HG03159 (cell line): ENCODE measurements at regions not wholly inside any gene's neighbourhood (a gene's known extent, or its start where the extent isn't known, plus 50 kb on each side); places are given as distances from the start of the nearest gene placed in this dataset.

Experiments used
- ATAC-seq: cut with Tn5 transposase; IDR thresholded peaks from one replicate; pipeline ENCODE4 v1.9.1; 2021; ENCODE audit warnings: mild to moderate bottlenecking, moderate library complexity; ENCODE audit not compliant: unreplicated experiment

GRCh38 chr1:170271430-170272161, 125.8 kb downstream of the NTMT2 start:
- no peak for ATAC-seq

- no peak for ATAC-seq
These were observed 127.8 kb downstream of the NTMT2 start for GRCh38 chr1:170273291-170274130.

- no peak for ATAC-seq
These were observed 128.4 kb downstream of the NTMT2 start for GRCh38 chr1:170274131-170274501.

GRCh38 chr1:170277985-170278384, 132.2 kb downstream of the NTMT2 start:
- no peak for ATAC-seq

GRCh38 chr1:170284016-170284415, 138.3 kb downstream of the NTMT2 start:
- ATAC-seq = no peak

GRCh38 chr1:170284512-170284911, 138.8 kb downstream of the NTMT2 start:
- ATAC-seq = no peak

GRCh38 chr1:170284951-170285350, 139.2 kb downstream of the NTMT2 start:
- no peak for ATAC-seq

- ATAC-seq = no peak
These were observed 142.4 kb downstream of the NTMT2 start for GRCh38 chr1:170288155-170288554.

GRCh38 chr1:170290276-170290675, 144.5 kb downstream of the NTMT2 start:
- ATAC-seq = no peak

GRCh38 chr1:170290991-170291390, 145.2 kb downstream of the NTMT2 start:
- ATAC-seq = no peak

GRCh38 chr1:170291516-170291915, 145.8 kb downstream of the NTMT2 start:
- ATAC-seq = no peak

GRCh38 chr1:170296211-170296610, 150.5 kb downstream of the NTMT2 start:
- ATAC-seq = no peak

- no peak for ATAC-seq
These were observed 150.9 kb downstream of the NTMT2 start for GRCh38 chr1:170296642-170297041.

GRCh38 chr1:170301596-170301995, 155.8 kb downstream of the NTMT2 start:
- no peak for ATAC-seq

- no peak for ATAC-seq
These were observed 157.3 kb downstream of the NTMT2 start for GRCh38 chr1:170303034-170303433.

- ATAC-seq = no peak
These were observed 160.2 kb downstream of the NTMT2 start for GRCh38 chr1:170305777-170306512.

GRCh38 chr1:170306513-170306910, 160.8 kb downstream of the NTMT2 start:
- ATAC-seq = no peak

- ATAC-seq = no peak
These were observed 161.2 kb downstream of the NTMT2 start for GRCh38 chr1:170306948-170307347.

GRCh38 chr1:170307426-170307825, 161.7 kb downstream of the NTMT2 start:
- no peak for ATAC-seq

- ATAC-seq = no peak
These were observed 163.7 kb downstream of the NTMT2 start for GRCh38 chr1:170309389-170310013.

GRCh38 chr1:170310014-170310405, 164.3 kb downstream of the NTMT2 start:
- ATAC-seq = no peak
